ENCODE measurements at regions not wholly inside any gene's neighbourhood (a gene's known extent, or its start where the extent isn't known, plus 50 kb on each side); places are given as distances from the start of the nearest gene placed in this dataset.

DNA sequence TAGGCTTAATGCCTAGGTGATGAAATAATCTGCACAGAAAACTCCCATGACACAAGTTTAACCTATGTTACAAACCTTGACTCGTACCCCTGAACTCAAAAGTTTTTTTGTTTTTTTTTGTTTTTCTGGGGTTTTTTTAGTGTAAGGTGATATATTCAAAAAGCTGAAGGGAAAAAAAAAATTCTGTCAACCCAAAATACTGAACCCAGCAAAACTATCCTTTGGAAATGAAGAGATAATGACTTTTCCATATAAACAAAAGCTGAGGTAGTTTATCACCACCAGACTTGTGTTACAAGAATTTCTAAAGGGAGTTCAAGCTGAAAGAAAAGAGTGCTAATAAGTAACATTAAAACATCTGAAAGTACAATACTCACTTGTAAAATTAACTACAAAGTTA is 448.1 kb downstream of the KCNH5 start:
- no peak for DNase-seq

DNA sequence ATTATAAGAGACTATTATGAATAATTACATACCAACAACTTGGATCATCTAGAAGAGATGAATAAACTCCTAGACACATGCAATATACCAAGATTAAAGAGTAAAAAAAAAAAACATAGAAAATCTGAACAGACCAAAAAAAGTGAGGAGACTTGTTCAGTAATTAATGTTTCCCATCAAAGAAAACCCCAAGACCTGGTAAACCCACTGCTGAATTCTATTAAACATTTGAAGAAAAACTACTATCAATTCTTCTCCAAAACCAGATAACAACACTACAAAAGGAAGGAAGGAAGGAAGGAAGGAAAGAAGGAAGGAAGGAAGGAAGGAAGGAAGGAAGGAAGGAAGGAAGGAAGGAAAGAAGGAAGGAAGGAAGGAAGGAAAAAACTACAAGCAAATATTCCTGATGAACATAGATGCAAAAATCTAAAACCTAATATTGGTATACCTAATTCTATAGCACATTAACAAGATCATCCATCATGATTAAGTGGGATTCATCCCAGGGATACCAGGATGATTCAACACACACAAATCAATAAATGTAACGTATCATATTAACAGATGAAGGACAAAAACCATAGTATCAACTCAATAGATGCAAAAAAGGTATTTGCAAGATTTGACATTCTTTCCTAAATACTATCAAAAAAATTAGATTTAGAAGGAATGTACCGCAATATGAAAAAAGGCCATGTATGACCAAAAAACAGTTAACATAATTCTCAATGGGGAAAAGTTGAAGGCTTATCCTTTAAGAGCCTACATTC is 445.5 kb downstream of the KCNH5 start:
- DNase-seq = no peak

DNA sequence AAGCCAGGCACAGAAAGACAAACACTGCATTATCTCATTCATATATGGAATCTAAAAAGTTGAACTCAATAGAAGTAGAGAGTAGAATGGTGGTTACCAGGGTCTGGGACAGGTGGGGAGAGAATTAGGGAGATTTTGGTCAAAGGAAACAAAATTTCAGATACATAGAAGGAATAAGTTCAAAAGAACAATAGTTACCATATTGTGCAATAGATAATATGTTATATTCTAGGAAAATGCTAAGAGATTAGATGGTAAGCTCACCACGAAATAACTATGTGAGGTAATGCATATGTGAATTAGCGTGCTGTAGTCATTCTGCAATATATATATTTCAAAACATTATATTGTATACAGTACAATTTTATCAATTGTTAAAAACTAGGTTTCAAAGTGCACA is 442.5 kb downstream of the KCNH5 start:
- no peak for DNase-seq

DNA sequence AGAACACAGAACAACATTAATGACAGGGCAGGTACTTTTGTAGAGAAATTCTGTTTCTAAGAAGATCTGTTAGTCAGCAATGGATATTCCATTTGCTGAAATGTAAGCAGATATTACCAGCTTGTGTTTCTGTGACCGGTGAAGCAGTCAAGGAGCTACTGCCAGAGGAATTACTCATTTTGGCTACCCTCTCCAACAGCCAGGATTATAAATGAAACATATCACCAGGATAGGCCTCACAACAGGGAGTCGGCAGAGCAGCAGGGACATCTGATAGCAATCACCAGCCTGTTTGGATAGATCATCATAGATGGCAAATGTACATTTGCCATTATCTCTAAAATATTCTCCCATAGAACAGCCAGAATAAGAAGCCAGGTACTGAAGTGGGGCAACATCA is 440.7 kb downstream of the KCNH5 start:
- no peak for DNase-seq

DNA sequence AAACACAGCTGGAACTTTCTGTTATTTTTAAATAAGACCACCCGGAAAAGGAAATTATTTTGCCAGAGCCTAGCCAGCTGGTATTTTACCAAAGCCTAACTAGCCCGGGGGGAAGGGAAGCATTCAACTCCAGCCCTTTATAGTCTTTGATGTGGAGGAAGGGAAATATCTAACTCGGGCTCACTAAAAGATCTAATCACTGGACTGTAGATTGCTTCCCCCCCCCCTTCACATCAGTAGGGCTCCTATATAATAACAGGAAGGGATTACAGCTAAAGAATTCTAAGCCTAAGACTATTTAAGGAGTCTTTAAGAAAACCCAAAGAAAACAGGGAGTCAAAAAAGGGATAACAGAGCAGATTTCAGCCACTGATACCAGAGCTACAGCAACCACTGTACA is 431.1 kb downstream of the KCNH5 start:
- no peak for DNase-seq

DNA sequence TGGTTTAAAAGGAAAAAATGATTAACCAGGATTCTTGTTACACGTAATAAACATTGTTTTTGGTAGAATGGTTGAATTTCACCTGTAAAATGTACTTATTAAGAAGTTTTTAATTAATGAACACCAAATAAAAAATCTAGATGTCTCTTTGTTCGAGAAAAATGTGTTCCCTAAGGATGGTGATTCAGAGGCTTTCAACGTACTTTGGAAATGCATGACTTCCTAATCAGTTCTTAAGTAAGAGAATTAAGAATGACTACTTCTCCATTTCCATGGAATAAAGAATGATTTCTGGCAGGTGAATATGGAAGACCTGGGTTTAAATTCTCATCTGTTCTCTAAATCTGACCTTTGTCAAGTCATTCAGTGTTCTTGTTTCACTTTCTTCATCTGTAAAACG is 428.6 kb downstream of the KCNH5 start:
- no peak for DNase-seq

DNA sequence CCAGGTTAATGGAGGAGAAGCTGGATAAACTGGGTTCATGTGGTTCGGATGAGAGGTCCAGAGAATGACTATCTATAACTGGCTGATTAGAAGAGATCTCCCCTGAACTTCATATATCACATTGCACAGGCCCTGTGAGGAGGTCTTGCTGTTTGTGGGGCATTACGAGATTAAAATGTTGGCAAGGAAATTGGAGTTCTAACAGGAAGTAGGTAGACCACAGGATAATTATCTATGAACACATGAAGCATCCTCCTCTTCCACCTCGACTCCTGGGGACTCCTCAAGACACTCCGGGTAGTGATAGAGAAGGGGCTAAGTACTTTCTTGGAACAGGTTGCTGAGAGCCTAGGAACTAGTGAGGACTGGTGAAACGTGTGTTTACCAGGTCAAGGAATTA is 418.8 kb downstream of the KCNH5 start:
- DNase-seq = no peak

DNA sequence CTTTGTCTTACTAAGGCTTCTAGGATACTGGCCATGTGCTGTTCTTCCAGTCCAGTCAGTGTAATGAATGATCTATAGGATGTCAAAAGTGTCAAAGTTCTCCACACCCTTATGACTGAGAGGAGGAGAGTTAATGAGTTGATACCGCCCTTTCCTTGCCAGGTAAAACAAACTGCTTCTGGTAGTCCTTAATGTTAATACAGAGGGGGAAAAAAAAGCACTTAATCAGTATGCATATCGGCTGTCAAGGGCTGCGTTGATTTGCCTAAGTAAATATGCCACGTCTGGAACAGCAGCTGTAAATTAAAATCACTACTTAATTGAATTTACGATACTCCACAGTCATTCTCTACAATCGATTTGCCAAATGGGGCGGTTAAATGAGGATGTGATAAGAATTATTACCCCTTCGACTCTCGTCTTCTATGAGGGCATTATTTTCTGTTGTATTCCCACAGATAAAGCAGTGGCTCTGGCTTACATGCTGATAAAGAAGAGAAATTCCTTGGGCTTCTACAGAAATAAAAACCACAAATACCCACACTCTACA is 416.0 kb downstream of the KCNH5 start:
- peak in 1 of 2 experiments; percentile 11 for DNase-seq

DNA sequence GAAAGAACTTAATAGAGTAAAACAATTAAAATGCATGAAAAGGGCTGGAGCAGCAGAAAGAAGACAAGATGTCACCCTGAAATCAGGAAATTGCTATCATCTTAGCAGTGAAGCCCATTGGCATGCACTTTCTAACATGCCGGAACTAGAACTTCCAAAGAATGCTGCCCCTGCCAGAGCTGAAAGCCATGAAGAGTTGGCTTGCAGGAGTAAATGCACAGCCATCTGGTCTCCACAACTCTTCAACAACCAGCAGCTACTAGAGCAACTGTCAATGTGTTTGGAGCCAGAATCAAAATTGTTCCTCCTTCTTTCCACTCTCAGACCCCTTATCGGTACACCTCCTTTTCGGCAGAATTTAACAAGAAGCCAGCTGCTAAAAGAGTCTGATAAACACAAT is 414.1 kb downstream of the KCNH5 start:
- DNase-seq = no peak

DNA sequence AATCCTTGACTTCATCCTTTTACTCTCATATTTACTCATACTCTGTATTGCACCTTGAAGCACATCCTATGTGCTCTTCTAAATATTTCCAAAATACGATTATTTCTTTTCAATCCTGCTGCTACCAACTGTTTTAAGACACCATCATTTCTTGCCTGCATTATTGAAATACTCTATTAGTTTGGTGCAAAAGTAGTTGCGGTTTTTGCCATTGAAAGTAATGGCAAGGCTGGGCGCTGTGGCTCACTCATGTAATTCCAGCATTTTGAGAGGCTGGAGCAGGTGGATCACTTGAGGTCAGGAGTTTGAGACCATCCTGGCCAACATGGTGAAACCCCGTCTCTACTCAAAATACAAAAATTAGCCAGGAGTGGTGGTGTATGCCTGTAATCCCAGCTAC is 412.5 kb downstream of the KCNH5 start:
- DNase-seq = no peak

DNA sequence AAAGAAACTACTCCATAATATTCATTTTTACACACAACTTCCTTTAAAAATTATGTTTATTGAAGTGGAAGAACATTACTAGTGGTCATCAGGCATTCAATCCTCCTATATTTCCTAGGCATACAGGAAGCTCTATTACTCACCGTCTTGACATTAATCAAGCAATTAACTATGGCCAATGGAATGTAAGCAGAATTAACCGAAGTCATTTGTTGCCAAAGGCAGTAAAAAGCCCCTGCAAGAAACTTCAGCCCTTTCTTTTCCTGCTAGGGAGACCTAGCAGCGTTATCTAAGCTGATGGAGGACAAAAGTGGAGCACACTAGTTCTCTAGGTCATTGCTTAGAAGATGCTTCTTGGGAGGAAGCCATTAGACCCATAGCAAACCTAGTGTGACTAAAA is 399.6 kb downstream of the KCNH5 start:
- no peak for DNase-seq

Measured in NCI-H526 (cell line).